Pancreas (tissue), 10 donors: ENCODE measurements at regions not wholly inside any gene's neighbourhood (a gene's known extent, or its start where the extent isn't known, plus 50 kb on each side); places are given as distances from the start of the nearest gene placed in this dataset.

ENCODE experiments used
- ATAC-seq, 4 donors: fragments of 200-7000 bp; cut with Tn5 transposase; one replicate each; pipeline versions ENCODE4 v1.8.0 to v1.9.1; 2020; ENCODE audit warnings: mild to moderate bottlenecking in 4 of 4, moderate library complexity in 4 of 4
- DNase-seq, 6 donors: peaks; one replicate each; pipeline ENCODE4 v3.0.0-alpha.2; 2020
- FAIRE-seq: peaks from 2 replicates; lab custom pipeline; 2012; peaks lifted over from hg19 to GRCh38; lab: Jason Lieb, UNC
- H3K27ac ChIP-seq, 4 donors: fragments of 200-600 bp; sonication (generic); 1 replicate in 3 of 4; 2 replicates in 1 of 4; pipeline versions ENCODE4 v1.5.0 to v1.8.0; 2020
- H3K27me3 ChIP-seq, 4 donors: fragments of 200-600 bp; one replicate each; pipeline ENCODE4 v1.8.0; 2021
- H3K36me3 ChIP-seq, 3 donors: fragments of 200-600 bp; sonication (generic) in 1 of 3; one replicate each; pipeline versions ENCODE4 v1.5.0 to v1.8.0; 2020 to 2021
- H3K4me1 ChIP-seq, 3 donors: fragments of 200-600 bp; one replicate each; pipeline ENCODE4 v1.8.0; 2021
- H3K4me3 ChIP-seq, 4 donors: fragments of 200-600 bp; sonication (generic) in 2 of 4; one replicate each; pipeline versions ENCODE4 v1.5.0 to v1.8.0; 2020 to 2021
- H3K9me3 ChIP-seq, 4 donors: fragments of 200-600 bp; one replicate each; pipeline ENCODE4 v1.8.0; 2021
- CTCF ChIP-seq, 4 donors: fragments of 200-600 bp; sonication (generic) in 3 of 4; IDR thresholded peaks; one replicate each; pipeline versions ENCODE4 v1.5.0 to v1.8.0; 2021; ENCODE audit warnings: antibody characterized with exemption in 4 of 4
- WGBS, 2 donors: extraction: QIAGEN DNeasy Blood & Tissue Kit; methylation state at CpG; one replicate each; pipeline ENCODE4 v1.1.7; 2013; 5-methylcytosine and 5-hydroxymethylcytosine counted together
- intact Hi-C, 3 donors: fragments of 100-400 bp; cut with DNase I; formaldehyde crosslinking; loops; one replicate each; pipeline versions ENCODE4 v1.11.1 to v1.14.2; 2022
- donor health status: healthy with polysubstance abuse.
- donor health status: DM: no; HTN: no; CAD: no; lungs with moderate emphysema.
- donor health status: DM: no; HTN: no; CAD: no.
- donor health status: control.
- donor health status: control.
- donor health status: Bipolar disorder and iron deficiency.
- donor health status: DM: yes; HTN: yes; CAD: no.
- donor health status: DM: no; HTN: no; CAD: no.
- donor health status: DM: no; HTN: no; CAD: no.
- donor health status: DM: yes; HTN: yes; CAD: no.

GRCh38 chr16:87182759-87183158 lies 134.4 kb downstream of the C16orf95 start:
- H3K36me3 ChIP-seq: no peaks in the 10 kb centered on the region
- no peak for TF ChIP-seq CTCF (IDR thresholded peaks at IDR 0.05)
- H3K27me3 ChIP-seq: no peaks in the 10 kb centered on the region
- H3K27ac ChIP-seq: no peak overlapping the region
- H3K4me3 ChIP-seq: no peak overlapping the region
- intact Hi-C loops: no loop called here
- DNase-seq (no peak), ATAC-seq (no peak), FAIRE-seq (no peak)
- H3K9me3 ChIP-seq: no peaks in the 10 kb centered on the region
- 81 to 82% methylated on average over 3 of the region's 3 CpGs for WGBS, 2 donors
- no peaks in the 10 kb centered on the region for H3K4me1 ChIP-seq

- TF ChIP-seq CTCF (IDR thresholded peaks at IDR 0.05): no peak
- no peaks in the 10 kb centered on the region for H3K27me3 ChIP-seq
- ATAC-seq (no peak), FAIRE-seq (no peak), DNase-seq (no peak)
- H3K27ac ChIP-seq: no peak overlapping the region
- WGBS, 2 donors: 84 to 88% methylated on average over 10 of the region's 10 CpGs
- H3K4me3 ChIP-seq: no peak overlapping the region
- no peaks in the 10 kb centered on the region for H3K4me1 ChIP-seq
- no peaks in the 10 kb centered on the region for H3K9me3 ChIP-seq
- intact Hi-C loops: no loop called here
- H3K36me3 ChIP-seq: no peaks in the 10 kb centered on the region
Measured at GRCh38 chr16:87183647-87184046, 133.5 kb downstream of the C16orf95 start.

- H3K36me3 ChIP-seq: no peaks in the 10 kb centered on the region
- FAIRE-seq (no peak), ATAC-seq (no peak), DNase-seq (no peak)
- H3K27ac ChIP-seq: no peak overlapping the region
- no peak for TF ChIP-seq CTCF (IDR thresholded peaks at IDR 0.05)
- H3K4me3 ChIP-seq: no peak overlapping the region
- 70 to 81% methylated on average over 8 of the region's 8 CpGs for WGBS, 2 donors
- no peaks in the 10 kb centered on the region for H3K27me3 ChIP-seq
- no peaks in the 10 kb centered on the region for H3K9me3 ChIP-seq
- intact Hi-C loops: no loop called here
- no peaks in the 10 kb centered on the region for H3K4me1 ChIP-seq
Measured at GRCh38 chr16:87185308-87185707, 131.9 kb downstream of the C16orf95 start.

GRCh38 chr16:87185983-87186382 lies 131.2 kb downstream of the C16orf95 start:
- TF ChIP-seq CTCF (IDR thresholded peaks at IDR 0.05): no peak
- intact Hi-C loops: no loop called here
- no peaks in the 10 kb centered on the region for H3K36me3 ChIP-seq
- no peaks in the 10 kb centered on the region for H3K9me3 ChIP-seq
- ATAC-seq: no peak
- WGBS, 2 donors: 92 to 96% methylated on average over 19 of the region's 19 CpGs
- no peak for DNase-seq
- H3K27ac ChIP-seq: no peak overlapping the region
- no peak overlapping the region for H3K4me3 ChIP-seq
- no peaks in the 10 kb centered on the region for H3K4me1 ChIP-seq
- FAIRE-seq: no peak
- no peaks in the 10 kb centered on the region for H3K27me3 ChIP-seq

GRCh38 chr16:87186446-87186845 lies 130.7 kb downstream of the C16orf95 start:
- 77 to 78% methylated on average over 17 of the region's 17 CpGs for WGBS, 2 donors
- H3K27ac ChIP-seq: no peak overlapping the region
- DNase-seq (no peak), ATAC-seq (no peak), FAIRE-seq (no peak)
- no peaks in the 10 kb centered on the region for H3K36me3 ChIP-seq
- TF ChIP-seq CTCF (IDR thresholded peaks at IDR 0.05): no peak
- no peaks in the 10 kb centered on the region for H3K27me3 ChIP-seq
- no peaks in the 10 kb centered on the region for H3K9me3 ChIP-seq
- H3K4me1 ChIP-seq: no peaks in the 10 kb centered on the region
- no peak overlapping the region for H3K4me3 ChIP-seq
- intact Hi-C loops: no loop called here
